HuH-7.5 (cell line): ENCODE measurements at regions not wholly inside any gene's neighbourhood (a gene's known extent, or its start where the extent isn't known, plus 50 kb on each side); places are given as distances from the start of the nearest gene placed in this dataset.
"Not testable (repeated sequence)": the region's sequence is repeated elsewhere in the genome, so short reads cannot be mapped to it uniquely, and the experiment has no call there.

ENCODE experiments used
- DNase-seq: peaks from one replicate; pipeline ENCODE4 v3.0.0; 2011; ENCODE audit warnings: low spot score

GRCh38 chr3:96324087-96324486 is 490.3 kb upstream of the EPHA6 start:
- no peak for DNase-seq

GRCh38 chr3:96330795-96331194 is 483.6 kb upstream of the EPHA6 start:
- no peak for DNase-seq

GRCh38 chr3:96331341-96331740 is 483.1 kb upstream of the EPHA6 start:
- peak; percentile 6 for DNase-seq

GRCh38 chr3:96334779-96335178 is 479.6 kb upstream of the EPHA6 start:
- no peak for DNase-seq

GRCh38 chr3:96347289-96347688 is 467.1 kb upstream of the EPHA6 start:
- no peak for DNase-seq

GRCh38 chr3:96351598-96351997 is 462.8 kb upstream of the EPHA6 start:
- DNase-seq = not testable (repeated sequence)

GRCh38 chr3:96354106-96354505 is 460.3 kb upstream of the EPHA6 start:
- DNase-seq = no peak

- DNase-seq = no peak
Measured at GRCh38 chr3:96354742-96355141, 459.7 kb upstream of the EPHA6 start.

- no peak for DNase-seq
Measured at GRCh38 chr3:96361241-96361640, 453.2 kb upstream of the EPHA6 start.

GRCh38 chr3:96370637-96371036 is 443.8 kb upstream of the EPHA6 start:
- DNase-seq = no peak

- no peak for DNase-seq
Measured at GRCh38 chr3:96410006-96410730, 404.2 kb upstream of the EPHA6 start.

GRCh38 chr3:96416549-96417255 is 397.7 kb upstream of the EPHA6 start:
- DNase-seq = no peak

GRCh38 chr3:96428097-96428496 is 386.3 kb upstream of the EPHA6 start:
- no peak for DNase-seq

- DNase-seq = no peak
Measured at GRCh38 chr3:96430079-96430478, 384.3 kb upstream of the EPHA6 start.

GRCh38 chr3:96434651-96435050 is 379.7 kb upstream of the EPHA6 start:
- DNase-seq = peak; percentile 15

GRCh38 chr3:96449346-96449745 is 365.0 kb upstream of the EPHA6 start:
- no peak for DNase-seq

- no peak for DNase-seq
Measured at GRCh38 chr3:96449803-96450202, 364.6 kb upstream of the EPHA6 start.

GRCh38 chr3:96450699-96451098 is 363.7 kb upstream of the EPHA6 start:
- DNase-seq = no peak

GRCh38 chr3:96465521-96465920 is 348.9 kb upstream of the EPHA6 start:
- DNase-seq = no peak

GRCh38 chr3:96466441-96466840 is 348.0 kb upstream of the EPHA6 start:
- DNase-seq = no peak

GRCh38 chr3:96467639-96468038 is 346.8 kb upstream of the EPHA6 start:
- no peak for DNase-seq

GRCh38 chr3:96478496-96478895 is 335.9 kb upstream of the EPHA6 start:
- no peak for DNase-seq

- DNase-seq = no peak
Measured at GRCh38 chr3:96480881-96481280, 333.5 kb upstream of the EPHA6 start.

GRCh38 chr3:96483191-96483590 is 331.2 kb upstream of the EPHA6 start:
- not testable (repeated sequence) for DNase-seq
